22Rv1 (cell line): ENCODE measurements at regions not wholly inside any gene's neighbourhood (a gene's known extent, or its start where the extent isn't known, plus 50 kb on each side); places are given as distances from the start of the nearest gene placed in this dataset.

Experiments
- ZFX ChIP-seq: fragments of 450-650 bp; IDR thresholded peaks from 2 replicates; pipeline ENCODE4 v1.6.1; 2017; ENCODE audit warnings: antibody characterized with exemption, borderline replicate concordance
- TF ChIP-seq, protein P1 (sequence below): fragments of 450-650 bp; IDR thresholded peaks from 2 replicates; pipeline ENCODE4 v1.5.1; 2017; ENCODE audit warnings: mild to moderate bottlenecking

DNA sequence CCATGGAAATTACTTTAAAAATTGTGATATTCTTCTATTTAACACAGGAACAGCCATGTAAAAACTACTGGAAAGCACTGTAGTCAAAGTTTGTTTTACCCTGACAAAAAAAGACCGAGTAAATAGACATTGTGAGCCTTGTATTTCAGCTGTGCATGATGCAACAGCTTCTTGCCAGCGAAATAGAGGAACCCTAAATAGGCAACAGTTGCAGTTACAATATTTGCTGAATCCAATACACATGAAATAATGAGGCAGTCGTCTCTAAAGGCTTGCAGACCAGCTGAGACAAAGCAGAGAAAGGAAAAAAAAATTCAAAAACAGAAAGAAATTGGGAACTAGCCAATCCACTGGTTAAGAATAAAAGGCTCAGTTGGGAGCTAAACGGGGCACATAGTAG lies 1001.1 kb downstream of the OLFM4 start:
- TF ChIP-seq, protein P1, sequence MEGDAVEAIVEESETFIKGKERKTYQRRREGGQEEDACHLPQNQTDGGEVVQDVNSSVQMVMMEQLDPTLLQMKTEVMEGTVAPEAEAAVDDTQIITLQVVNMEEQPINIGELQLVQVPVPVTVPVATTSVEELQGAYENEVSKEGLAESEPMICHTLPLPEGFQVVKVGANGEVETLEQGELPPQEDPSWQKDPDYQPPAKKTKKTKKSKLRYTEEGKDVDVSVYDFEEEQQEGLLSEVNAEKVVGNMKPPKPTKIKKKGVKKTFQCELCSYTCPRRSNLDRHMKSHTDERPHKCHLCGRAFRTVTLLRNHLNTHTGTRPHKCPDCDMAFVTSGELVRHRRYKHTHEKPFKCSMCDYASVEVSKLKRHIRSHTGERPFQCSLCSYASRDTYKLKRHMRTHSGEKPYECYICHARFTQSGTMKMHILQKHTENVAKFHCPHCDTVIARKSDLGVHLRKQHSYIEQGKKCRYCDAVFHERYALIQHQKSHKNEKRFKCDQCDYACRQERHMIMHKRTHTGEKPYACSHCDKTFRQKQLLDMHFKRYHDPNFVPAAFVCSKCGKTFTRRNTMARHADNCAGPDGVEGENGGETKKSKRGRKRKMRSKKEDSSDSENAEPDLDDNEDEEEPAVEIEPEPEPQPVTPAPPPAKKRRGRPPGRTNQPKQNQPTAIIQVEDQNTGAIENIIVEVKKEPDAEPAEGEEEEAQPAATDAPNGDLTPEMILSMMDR, result no peak
- no peak for TF ChIP-seq ZFX
